PC-9 (cell line): ENCODE measurements at regions not wholly inside any gene's neighbourhood (a gene's known extent, or its start where the extent isn't known, plus 50 kb on each side); places are given as distances from the start of the nearest gene placed in this dataset.

Experiments used
- BruUV-seq: library from RNA; stranded (reverse); fragments of 400-500 nt; replicated peaks from 2 replicates; lab custom pipeline; 2021; lab: Mats Ljungman, UMichigan
- CTCF ChIA-PET: fragments of 300-600 bp; sonication (Branson Sonifier 250); formaldehyde crosslinking; loops from one replicate; lab custom pipeline; 2022; ENCODE audit warnings: antibody characterized with exemption; lab: Charles Lee
- POLR2A ChIA-PET: fragments of 300-600 bp; sonication (Branson Sonifier 250); formaldehyde crosslinking; loops from one replicate; lab custom pipeline; 2022; ENCODE audit warnings: antibody characterized with exemption; ENCODE audit not compliant: unreplicated experiment; lab: Charles Lee
- DNase-seq, 2 experiments: peaks; one replicate each; pipeline versions ENCODE4 v3.0.0 to v3.0.0-alpha.2; 2015 to 2022; ENCODE audit warnings: mixed read lengths in 1 of 2
- H2AFZ ChIP-seq: fragments of 200-600 bp; sonication (generic); 2 replicates; pipeline ENCODE4 v1.8.1; 2017; ENCODE audit warnings: antibody characterized with exemption
- H3F3A ChIP-seq: fragments of 200-600 bp; sonication (generic); 2 replicates; pipeline ENCODE4 v1.8.1; 2017; ENCODE audit warnings: antibody characterized with exemption, mild to moderate bottlenecking, low read depth; ENCODE audit not compliant: insufficient read depth
- H3K27ac ChIP-seq: fragments of 200-600 bp; sonication (generic); 2 replicates; pipeline ENCODE4 v1.6.1; 2016; ENCODE audit warnings: mixed run types
- H3K27me3 ChIP-seq: fragments of 200-600 bp; sonication (generic); 2 replicates; pipeline ENCODE4 v1.6.1; 2016; ENCODE audit warnings: low read depth, mixed run types; ENCODE audit not compliant: insufficient read depth
- H3K36me3 ChIP-seq: fragments of 200-600 bp; sonication (generic); 2 replicates; pipeline ENCODE4 v1.6.1; 2016; ENCODE audit warnings: low read depth, mixed run types
- H3K4me1 ChIP-seq: fragments of 200-600 bp; sonication (generic); replicated peaks from 2 replicates; pipeline ENCODE4 v1.6.1; 2016; ENCODE audit warnings: mixed run types; ENCODE audit not compliant: insufficient read depth
- H3K4me2 ChIP-seq: fragments of 200-600 bp; sonication (generic); 2 replicates; pipeline ENCODE4 v1.6.1; 2017; ENCODE audit warnings: mixed run types
- H3K4me3 ChIP-seq: fragments of 200-600 bp; sonication (generic); 2 replicates; pipeline ENCODE4 v1.6.1; 2016; ENCODE audit warnings: mixed run types
- H3K79me2 ChIP-seq: fragments of 200-600 bp; sonication (generic); 2 replicates; pipeline ENCODE4 v1.6.1; 2017; ENCODE audit warnings: low read depth, mixed run types
- H3K9me2 ChIP-seq: fragments of 200-600 bp; sonication (generic); 2 replicates; pipeline ENCODE4 v1.8.1; 2017; ENCODE audit warnings: mild to moderate bottlenecking; ENCODE audit not compliant: insufficient read depth
- H3K9me3 ChIP-seq: fragments of 200-600 bp; sonication (generic); 2 replicates; pipeline ENCODE4 v1.8.1; 2016; ENCODE audit warnings: low read depth; ENCODE audit not compliant: insufficient read depth
- H4K20me1 ChIP-seq: fragments of 200-600 bp; sonication (generic); 2 replicates; pipeline ENCODE4 v1.8.1; 2017; ENCODE audit not compliant: insufficient read depth
- CTCF ChIP-seq: fragments of 200-600 bp; sonication (generic); conservative IDR thresholded peaks from 2 replicates; pipeline ENCODE4 v1.6.1; 2017; ENCODE audit warnings: mixed run types, antibody characterized with exemption, mild to moderate bottlenecking, moderate library complexity
- EZH2 ChIP-seq: fragments of 200-600 bp; sonication (generic); IDR thresholded peaks from 2 replicates; pipeline ENCODE4 v1.8.0; 2017; ENCODE audit warnings: antibody characterized with exemption, low read depth
- intact Hi-C: fragments of 100-400 bp; cut with micrococcal nuclease; formaldehyde crosslinking; loops from one replicate; pipeline ENCODE4 v1.10.0; 2022; ENCODE audit not compliant: unreplicated experiment

DNA sequence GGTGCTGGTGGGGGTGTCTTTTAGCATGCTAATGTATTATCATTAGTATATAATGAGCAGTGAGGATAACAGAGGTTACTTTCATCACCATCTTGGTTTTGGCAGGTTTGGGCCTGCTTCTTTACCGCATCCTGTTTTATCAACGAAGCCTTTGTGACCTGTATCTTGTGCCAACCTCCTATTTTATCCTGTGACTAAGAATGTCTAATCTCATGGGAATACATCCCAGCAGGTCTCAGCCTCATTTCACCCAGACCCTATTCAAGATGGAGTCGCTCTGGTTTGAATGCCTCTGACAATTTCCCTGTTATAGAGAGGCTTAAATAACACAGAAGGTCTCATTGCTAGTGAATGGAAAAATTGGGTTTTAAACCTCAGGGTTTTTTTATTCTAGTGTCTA lies 300.8 kb upstream of the PROX1 start:
- no peak for TF ChIP-seq EZH2
- TF ChIP-seq CTCF: no peak
- Histone ChIP-seq H3K4me1 (peaks cover 11% of the 10 kb centered on the region), H3K36me3 (no peaks in the 10 kb centered on the region), H3K9me2 (no peaks in the 10 kb centered on the region), H4K20me1 (no peaks in the 10 kb centered on the region), H3K27ac (no peak overlapping the region), H3K27me3 (no peaks in the 10 kb centered on the region), H3K79me2 (no peaks in the 10 kb centered on the region), H3K9me3 (no peaks in the 10 kb centered on the region), H3K4me2 (no peak overlapping the region), H3K4me3 (no peak overlapping the region), H2AFZ (no peak overlapping the region; the same call in 1 of the 2 replicates), H3F3A (no peaks in the 10 kb centered on the region)
- CTCF ChIA-PET: no interaction called here
- POLR2A ChIA-PET: no interaction called here
- intact Hi-C loops: no loop called here
- no TSS peak for BruUV-seq
- no peak for DNase-seq

- H3K9me3 ChIP-seq: no peaks in the 10 kb centered on the region
- ChIA-PET CTCF (no interaction called here), POLR2A (no interaction called here)
- no peaks in the 10 kb centered on the region for H3K9me2 ChIP-seq
- H3K79me2 ChIP-seq: no peaks in the 10 kb centered on the region
- H3K27me3 ChIP-seq: no peaks in the 10 kb centered on the region
- peaks cover 11% of the 10 kb centered on the region for H3K4me1 ChIP-seq
- no peaks in the 10 kb centered on the region for H4K20me1 ChIP-seq
- TF ChIP-seq CTCF (no peak), EZH2 (no peak)
- no TSS peak for BruUV-seq
- H3K4me3 ChIP-seq: no peak overlapping the region
- no peaks in the 10 kb centered on the region for H3K36me3 ChIP-seq
- no peak overlapping the region for H3K27ac ChIP-seq
- intact Hi-C loops: no loop called here
- no peaks in the 10 kb centered on the region for H3F3A ChIP-seq
- no peak overlapping the region for H2AFZ ChIP-seq
- no peak overlapping the region for H3K4me2 ChIP-seq
- DNase-seq: no peak
Measured at GRCh38 chr1:213687832-213688231, 299.9 kb upstream of the PROX1 start.

- Histone ChIP-seq H3K9me2 (no peaks in the 10 kb centered on the region), H2AFZ (no peak overlapping the region), H3K27me3 (no peaks in the 10 kb centered on the region), H3F3A (no peaks in the 10 kb centered on the region), H3K4me1 (peaks cover 11% of the 10 kb centered on the region), H3K4me2 (no peak overlapping the region), H3K4me3 (no peak overlapping the region), H3K9me3 (no peaks in the 10 kb centered on the region), H4K20me1 (no peaks in the 10 kb centered on the region), H3K27ac (no peak overlapping the region), H3K36me3 (no peaks in the 10 kb centered on the region), H3K79me2 (no peaks in the 10 kb centered on the region)
- no peak for DNase-seq
- no TSS peak for BruUV-seq
- CTCF ChIA-PET: no interaction called here
- no peak for TF ChIP-seq EZH2
- no peak for TF ChIP-seq CTCF
- POLR2A ChIA-PET: no interaction called here
- intact Hi-C loops: no loop called here
Measured at GRCh38 chr1:213688655-213689054, 299.1 kb upstream of the PROX1 start.
